HEK293 (cell line): ENCODE measurements at regions not wholly inside any gene's neighbourhood (a gene's known extent, or its start where the extent isn't known, plus 50 kb on each side); places are given as distances from the start of the nearest gene placed in this dataset.

ENCODE experiments used
- CTCF ChIA-PET: fragments of 350-600 bp; formaldehyde crosslinking; extraction: SDS; loops from one replicate; lab custom pipeline; 2021; ENCODE audit warnings: antibody characterized with exemption; lab: Yijun Ruan, JAX
- POLR2A ChIA-PET: fragments of 300-600 bp; formaldehyde crosslinking; extraction: SDS; loops from one replicate; lab custom pipeline; 2020; ENCODE audit warnings: antibody characterized with exemption, inconsistent platforms; lab: Yijun Ruan, JAX
- H3K27ac ChIP-seq: fragments of 200-500 bp; sonication (Bioruptor generic); 2 replicates; pipeline ENCODE4 v1.5.1; 2014; ENCODE audit warnings: low read depth, low read length, control low read depth, inconsistent platforms; ENCODE audit errors: extremely low read depth
- H3K36me3 ChIP-seq, 2 experiments: fragments of 200-500 bp in 1 of 2; sonication (Bioruptor generic) in 1 of 2; 1 replicate in 1 of 2; 2 replicates in 1 of 2; pipeline ENCODE4 v1.5.1; 2014 to 2017; ENCODE audit warnings: inconsistent platforms in 2 of 2, low read length in 2 of 2; ENCODE audit not compliant: control insufficient read depth in 2 of 2, insufficient read depth in 1 of 2
- H3K4me1 ChIP-seq: fragments of 200-500 bp; sonication (Bioruptor generic); 2 replicates; pipeline ENCODE4 v1.5.1; 2014; ENCODE audit warnings: mild to moderate bottlenecking, low read length, inconsistent platforms; ENCODE audit not compliant: control insufficient read depth, insufficient read depth
- H3K4me3 ChIP-seq: 2 replicates; pipeline ENCODE4 v1.5.1; 2011; ENCODE audit warnings: low read depth, mild to moderate bottlenecking, control low read depth, low read length, moderate library complexity
- H3K9me3 ChIP-seq: fragments of 200-500 bp; sonication (Bioruptor generic); 2 replicates; pipeline ENCODE4 v1.5.1; 2014; ENCODE audit warnings: low read depth, low read length, inconsistent platforms; ENCODE audit not compliant: control insufficient read depth, insufficient read depth
- BCL6B ChIP-seq: fragments of 450-650 bp; formaldehyde crosslinking; IDR thresholded peaks from 2 replicates; pipeline ENCODE4 v1.5.1; 2017; ENCODE audit warnings: missing biosample characterization, missing genetic modification characterization
- IKZF3 ChIP-seq: fragments of 450-650 bp; IDR thresholded peaks from 2 replicates; pipeline ENCODE4 v1.5.0; 2018; ENCODE audit warnings: missing biosample characterization, mild to moderate bottlenecking, missing genetic modification characterization, moderate library complexity
- KLF17 ChIP-seq: fragments of 450-650 bp; formaldehyde crosslinking; IDR thresholded peaks from 2 replicates; pipeline ENCODE4 v1.5.1; 2016; ENCODE audit warnings: missing biosample characterization, missing genetic modification characterization
- KLF8 ChIP-seq: fragments of 450-650 bp; formaldehyde crosslinking; IDR thresholded peaks from 2 replicates; pipeline ENCODE4 v1.5.1; 2016; ENCODE audit warnings: missing biosample characterization, missing genetic modification characterization
- RBAK ChIP-seq: fragments of 450-650 bp; formaldehyde crosslinking; IDR thresholded peaks from 2 replicates; pipeline ENCODE4 v1.5.1; 2016; ENCODE audit warnings: missing biosample characterization, missing genetic modification characterization
- SALL2 ChIP-seq: fragments of 450-650 bp; formaldehyde crosslinking; IDR thresholded peaks from 2 replicates; pipeline ENCODE4 v1.5.0; 2017; ENCODE audit warnings: missing biosample characterization, mild to moderate bottlenecking, missing genetic modification characterization, borderline replicate concordance
- ZBTB10 ChIP-seq: fragments of 450-650 bp; formaldehyde crosslinking; IDR thresholded peaks from 2 replicates; pipeline ENCODE4 v1.5.1; 2016; ENCODE audit warnings: missing biosample characterization, missing genetic modification characterization
- ZBTB17 ChIP-seq: fragments of 450-650 bp; formaldehyde crosslinking; IDR thresholded peaks from 2 replicates; pipeline ENCODE4 v1.5.1; 2016; ENCODE audit warnings: missing biosample characterization, missing genetic modification characterization
- ZBTB49 ChIP-seq: fragments of 450-650 bp; formaldehyde crosslinking; IDR thresholded peaks from 2 replicates; pipeline ENCODE4 v1.5.1; 2016; ENCODE audit warnings: missing biosample characterization, missing genetic modification characterization, low read depth
- ZFHX2 ChIP-seq: fragments of 450-650 bp; formaldehyde crosslinking; conservative IDR thresholded peaks from 2 replicates; pipeline ENCODE4 v1.5.1; 2016; ENCODE audit warnings: missing biosample characterization, missing genetic modification characterization
- ZNF133 ChIP-seq: fragments of 450-650 bp; formaldehyde crosslinking; IDR thresholded peaks from 2 replicates; pipeline ENCODE4 v1.5.1; 2016; ENCODE audit warnings: missing biosample characterization, missing genetic modification characterization
- ZNF18 ChIP-seq: fragments of 450-650 bp; formaldehyde crosslinking; IDR thresholded peaks from 2 replicates; pipeline ENCODE4 v1.5.1; 2016; ENCODE audit warnings: missing biosample characterization, missing genetic modification characterization
- ZNF335 ChIP-seq: fragments of 450-650 bp; formaldehyde crosslinking; conservative IDR thresholded peaks from 2 replicates; pipeline ENCODE4 v1.5.1; 2016; ENCODE audit warnings: missing biosample characterization, missing genetic modification characterization
- ZNF350 ChIP-seq: fragments of 450-650 bp; formaldehyde crosslinking; IDR thresholded peaks from 2 replicates; pipeline ENCODE4 v1.5.0; 2017; ENCODE audit warnings: missing biosample characterization, mild to moderate bottlenecking, missing genetic modification characterization
- ZNF354C ChIP-seq: fragments of 450-650 bp; formaldehyde crosslinking; IDR thresholded peaks from 2 replicates; pipeline ENCODE4 v1.5.1; 2016; ENCODE audit warnings: missing biosample characterization, missing genetic modification characterization, low read depth, borderline replicate concordance
- ZNF416 ChIP-seq: fragments of 450-650 bp; formaldehyde crosslinking; IDR thresholded peaks from 2 replicates; pipeline ENCODE4 v1.5.1; 2016; ENCODE audit warnings: missing biosample characterization, missing genetic modification characterization
- ZNF473 ChIP-seq: fragments of 450-650 bp; formaldehyde crosslinking; IDR thresholded peaks from 2 replicates; pipeline ENCODE4 v1.5.1; 2017; ENCODE audit warnings: missing biosample characterization, missing genetic modification characterization
- ZNF510 ChIP-seq: fragments of 450-650 bp; formaldehyde crosslinking; IDR thresholded peaks from 2 replicates; pipeline ENCODE4 v1.5.1; 2018; ENCODE audit warnings: mild to moderate bottlenecking, missing genetic modification characterization, missing biosample characterization; ENCODE audit not compliant: insufficient replicate concordance
- ZNF548 ChIP-seq: fragments of 450-650 bp; formaldehyde crosslinking; IDR thresholded peaks from 2 replicates; pipeline ENCODE4 v1.5.1; 2016; ENCODE audit warnings: missing biosample characterization, missing genetic modification characterization
- ZNF596 ChIP-seq: fragments of 450-650 bp; IDR thresholded peaks from 2 replicates; pipeline ENCODE4 v1.5.0; 2018; ENCODE audit warnings: missing biosample characterization, mild to moderate bottlenecking, missing genetic modification characterization, moderate library complexity
- ZNF629 ChIP-seq: fragments of 450-650 bp; formaldehyde crosslinking; IDR thresholded peaks from 2 replicates; pipeline ENCODE4 v1.5.1; 2017; ENCODE audit warnings: missing biosample characterization, missing genetic modification characterization
- ZNF645 ChIP-seq: fragments of 450-650 bp; formaldehyde crosslinking; IDR thresholded peaks from 2 replicates; pipeline ENCODE4; 2016; ENCODE audit warnings: missing biosample characterization, missing genetic modification characterization
- ZNF658 ChIP-seq: fragments of 450-650 bp; formaldehyde crosslinking; IDR thresholded peaks from 2 replicates; pipeline ENCODE4; 2016; ENCODE audit warnings: missing biosample characterization, missing genetic modification characterization
- ZNF701 ChIP-seq: fragments of 450-650 bp; formaldehyde crosslinking; IDR thresholded peaks from 2 replicates; pipeline ENCODE4 v1.5.1; 2016; ENCODE audit warnings: missing biosample characterization, missing genetic modification characterization
- ZNF830 ChIP-seq: fragments of 450-650 bp; IDR thresholded peaks from 2 replicates; pipeline ENCODE4 v1.5.0; 2018; ENCODE audit warnings: missing biosample characterization, missing genetic modification characterization, low read depth, mild to moderate bottlenecking, moderate library complexity
- ZSCAN23 ChIP-seq: fragments of 450-650 bp; formaldehyde crosslinking; IDR thresholded peaks from 2 replicates; pipeline ENCODE4 v1.5.1; 2016; ENCODE audit warnings: missing biosample characterization, missing genetic modification characterization

GRCh38 chr5:89397096-89397495, 514.1 kb upstream of the MEF2C start:
- POLR2A ChIA-PET = no interaction called here
- no peaks in the 10 kb centered on the region for H3K4me1 ChIP-seq
- H3K4me3 ChIP-seq = no peak overlapping the region
- no peaks in the 10 kb centered on the region for H3K9me3 ChIP-seq
- TF ChIP-seq ZNF701 (tag by site-specific recombination) = no peak
- TF ChIP-seq RBAK = no peak
- no peak for TF ChIP-seq ZNF548 (tag by site-specific recombination)
- no peak for TF ChIP-seq ZNF133 (tag by site-specific recombination)
- TF ChIP-seq ZNF596 (tag by site-specific recombination) = no peak
- no peak for TF ChIP-seq ZBTB10 (tag by site-specific recombination)
- TF ChIP-seq ZNF645 (tag by site-specific recombination) = no peak
- no peak for TF ChIP-seq IKZF3
- no peak for TF ChIP-seq ZSCAN23 (tag by site-specific recombination)
- no peak for TF ChIP-seq ZBTB17 (tag by site-specific recombination)
- no peak for TF ChIP-seq ZNF416 (tag by site-specific recombination)
- TF ChIP-seq KLF17 = no peak
- no peaks in the 10 kb centered on the region for H3K36me3 ChIP-seq
- H3K27ac ChIP-seq = no peak overlapping the region
- CTCF ChIA-PET = no interaction called here

GRCh38 chr5:89396278-89396954, 513.4 kb upstream of the MEF2C start:
- CTCF ChIA-PET = no interaction called here
- Histone ChIP-seq H3K4me1 (no peaks in the 10 kb centered on the region), H3K36me3 (no peaks in the 10 kb centered on the region), H3K4me3 (no peak overlapping the region), H3K27ac (no peak overlapping the region), H3K9me3 (no peaks in the 10 kb centered on the region)
- POLR2A ChIA-PET = no interaction called here
- TF ChIP-seq IKZF3 (no peak), KLF8 (tag by site-specific recombination) (no peak), ZNF473 (tag by site-specific recombination) (no peak), ZNF830 (tag by site-specific recombination) (no peak), ZFHX2 (tag by site-specific recombination) (no peak), ZNF350 (tag by site-specific recombination) (no peak), ZNF658 (no peak), SALL2 (tag by site-specific recombination) (no peak), ZNF335 (tag by site-specific recombination) (no peak), ZNF18 (tag by site-specific recombination) (no peak), ZNF510 (tag by site-specific recombination) (no peak), ZNF354C (tag by site-specific recombination) (no peak), ZBTB49 (tag by site-specific recombination) (no peak), ZNF629 (tag by site-specific recombination) (no peak), BCL6B (tag by site-specific recombination) (no peak)
